ENCODE measurements at regions not wholly inside any gene's neighbourhood (a gene's known extent, or its start where the extent isn't known, plus 50 kb on each side); places are given as distances from the start of the nearest gene placed in this dataset.

DNA sequence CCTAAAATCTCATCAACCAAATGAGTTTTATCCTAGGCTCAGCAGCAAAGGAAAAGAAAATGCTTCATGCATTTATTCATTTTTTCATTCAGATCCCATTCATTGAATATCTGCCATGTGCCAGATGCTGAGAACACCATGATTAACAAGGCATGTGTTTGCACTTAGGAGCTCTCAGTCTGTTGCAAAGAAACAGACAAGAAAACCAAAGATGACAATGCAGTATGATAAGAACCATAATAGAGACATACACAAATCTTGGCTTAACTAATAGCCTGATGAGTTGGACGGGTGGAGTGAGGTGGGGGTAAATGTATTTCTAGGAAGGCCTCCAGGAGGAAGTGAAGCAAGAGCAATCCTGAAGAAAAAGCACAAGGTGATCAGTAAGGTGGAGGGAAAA is 177.8 kb upstream of the SCN7A start:
- POLR2A ChIA-PET (ENCODE audit: low non-redundant PET) = no interaction called here
- no peak for DNase-seq (ENCODE audit: low spot score)

GRCh38 chr2:166671235-166671634 is 177.2 kb upstream of the SCN7A start:
- ChIA-PET CTCF (no interaction called here), POLR2A (ENCODE audit: low non-redundant PET) (no interaction called here)
- DNase-seq (ENCODE audit: low spot score) = no peak
- H3K27ac ChIP-seq = no peak overlapping the region
- TF ChIP-seq, protein P1, sequence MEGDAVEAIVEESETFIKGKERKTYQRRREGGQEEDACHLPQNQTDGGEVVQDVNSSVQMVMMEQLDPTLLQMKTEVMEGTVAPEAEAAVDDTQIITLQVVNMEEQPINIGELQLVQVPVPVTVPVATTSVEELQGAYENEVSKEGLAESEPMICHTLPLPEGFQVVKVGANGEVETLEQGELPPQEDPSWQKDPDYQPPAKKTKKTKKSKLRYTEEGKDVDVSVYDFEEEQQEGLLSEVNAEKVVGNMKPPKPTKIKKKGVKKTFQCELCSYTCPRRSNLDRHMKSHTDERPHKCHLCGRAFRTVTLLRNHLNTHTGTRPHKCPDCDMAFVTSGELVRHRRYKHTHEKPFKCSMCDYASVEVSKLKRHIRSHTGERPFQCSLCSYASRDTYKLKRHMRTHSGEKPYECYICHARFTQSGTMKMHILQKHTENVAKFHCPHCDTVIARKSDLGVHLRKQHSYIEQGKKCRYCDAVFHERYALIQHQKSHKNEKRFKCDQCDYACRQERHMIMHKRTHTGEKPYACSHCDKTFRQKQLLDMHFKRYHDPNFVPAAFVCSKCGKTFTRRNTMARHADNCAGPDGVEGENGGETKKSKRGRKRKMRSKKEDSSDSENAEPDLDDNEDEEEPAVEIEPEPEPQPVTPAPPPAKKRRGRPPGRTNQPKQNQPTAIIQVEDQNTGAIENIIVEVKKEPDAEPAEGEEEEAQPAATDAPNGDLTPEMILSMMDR (conservative IDR thresholded peaks at IDR 0.05; ENCODE audit: low read depth) = no peak

More for the DNA sequence above, 177.8 kb upstream of the SCN7A start:
- TF ChIP-seq, protein P1 (conservative IDR thresholded peaks at IDR 0.05; ENCODE audit: low read depth) = no peak
- H3K27ac ChIP-seq = no peak overlapping the region
- CTCF ChIA-PET = interaction anchor here (0.6 kb wide), 1 partner anchor 55 kb away, joined by 3 read pairs; no protein-coding TSS in a partner anchor

GRCh38 chr2:166665991-166666940 is 172.2 kb upstream of the SCN7A start:
- ChIA-PET CTCF (no interaction called here), POLR2A (ENCODE audit: low non-redundant PET) (no interaction called here)
- H3K27ac ChIP-seq = no peak overlapping the region
- DNase-seq (ENCODE audit: low spot score) = no peak
- TF ChIP-seq, protein P1 (conservative IDR thresholded peaks at IDR 0.05; ENCODE audit: low read depth) = no peak

DNA sequence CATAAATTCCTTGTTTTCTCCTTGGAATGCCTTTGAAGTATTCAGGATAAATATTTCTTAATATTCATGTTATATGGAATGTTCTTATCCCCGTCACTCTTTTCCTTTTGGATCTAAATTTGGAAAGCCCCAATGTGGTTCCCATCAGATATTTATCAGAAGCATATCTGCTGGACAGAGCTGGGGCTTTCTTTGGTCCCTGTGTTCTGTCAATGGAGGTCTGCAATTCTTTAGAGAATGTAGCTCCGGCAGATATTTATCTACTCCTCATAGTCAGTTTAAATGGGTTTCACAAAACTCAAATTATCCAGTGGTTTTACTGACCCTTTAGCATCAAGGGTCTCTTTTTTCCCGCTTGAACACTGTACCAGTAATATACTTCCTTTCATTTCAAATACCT is 167.8 kb upstream of the SCN7A start:
- DNase-seq (ENCODE audit: low spot score) = no peak
- ChIA-PET CTCF (no interaction called here), POLR2A (ENCODE audit: low non-redundant PET) (no interaction called here)
- TF ChIP-seq, protein P1 (conservative IDR thresholded peaks at IDR 0.05; ENCODE audit: low read depth) = no peak
- no peak overlapping the region for H3K27ac ChIP-seq

DNA sequence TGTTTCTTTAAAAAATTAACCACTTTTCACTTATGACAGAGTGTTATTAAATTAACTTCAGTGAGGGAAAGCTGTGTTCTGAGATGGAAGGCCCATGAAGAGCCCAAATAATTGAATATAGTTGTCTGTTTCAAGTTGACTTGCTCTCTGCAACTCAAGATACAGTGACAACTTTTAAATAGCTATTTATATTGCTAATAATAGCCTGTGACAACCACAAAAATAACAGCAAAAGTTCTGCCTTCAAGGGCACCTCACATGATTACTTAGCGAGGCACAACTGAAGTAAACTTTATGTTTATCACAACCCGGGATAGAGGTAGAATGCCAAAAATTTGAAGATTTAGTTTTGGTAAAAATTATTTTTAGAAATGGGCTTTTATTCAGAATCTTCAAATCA is 167.3 kb upstream of the SCN7A start:
- POLR2A ChIA-PET (ENCODE audit: low non-redundant PET) = no interaction called here
- no peak overlapping the region for H3K27ac ChIP-seq
- CTCF ChIA-PET = no interaction called here
- DNase-seq (ENCODE audit: low spot score) = no peak
- TF ChIP-seq, protein P1 (conservative IDR thresholded peaks at IDR 0.05; ENCODE audit: low read depth) = no peak

DNA sequence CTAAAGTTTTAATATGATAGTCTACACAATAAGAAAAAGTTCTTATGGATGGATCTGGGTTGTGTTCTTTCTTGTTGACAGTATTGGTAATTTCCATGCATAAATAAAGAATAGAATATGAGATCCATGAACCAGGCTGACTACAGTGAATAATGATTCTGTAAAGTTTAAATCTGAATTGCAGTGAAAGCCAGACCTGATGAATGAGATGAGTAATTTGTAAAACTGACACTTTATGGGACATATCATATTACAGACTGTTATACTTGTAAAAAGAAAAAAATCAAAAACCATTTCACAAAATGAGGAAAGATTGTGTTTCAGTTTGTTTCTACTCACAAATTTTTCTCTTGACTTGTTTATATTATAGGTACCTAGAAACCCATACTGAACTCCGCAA is 164.9 kb upstream of the SCN7A start:
- no peak for DNase-seq (ENCODE audit: low spot score)
- TF ChIP-seq, protein P1 (conservative IDR thresholded peaks at IDR 0.05; ENCODE audit: low read depth) = no peak
- ChIA-PET POLR2A (ENCODE audit: low non-redundant PET) (no interaction called here), CTCF (interaction anchor here (0.6 kb wide), 1 partner anchor 21 kb away, joined by 4 read pairs; no protein-coding TSS in a partner anchor)
- H3K27ac ChIP-seq = no peak overlapping the region

All from RWPE1 (cell line).